ENCODE measurements at regions not wholly inside any gene's neighbourhood (a gene's known extent, or its start where the extent isn't known, plus 50 kb on each side); places are given as distances from the start of the nearest gene placed in this dataset.

DNA sequence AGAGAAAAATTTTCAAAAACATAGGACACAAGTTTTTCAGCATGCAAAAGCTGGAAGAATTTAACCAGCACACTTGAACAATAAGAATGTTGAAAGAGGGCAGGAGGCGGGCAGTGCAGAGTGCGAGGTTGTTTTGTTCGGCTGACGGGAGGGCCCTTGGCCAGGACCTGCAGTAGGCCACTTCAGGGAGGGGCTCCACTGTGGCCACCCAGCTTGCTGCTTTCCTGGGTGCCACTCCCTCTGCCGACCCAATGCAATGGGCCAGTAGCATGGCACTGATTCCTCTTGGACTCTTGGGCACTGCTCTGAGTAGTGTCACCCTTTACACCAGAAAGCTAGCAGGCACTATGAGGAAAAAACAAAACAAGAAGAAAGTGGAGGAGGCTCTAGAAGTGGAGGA, 92.9 kb downstream of the SNRPE start:
- Histone ChIP-seq H3K27me3 (ENCODE audit: control insufficient read depth in 3 of 3, insufficient read depth in 3 of 3, low read length in 3 of 3) (no peaks in the 10 kb centered on the region), H3K27ac (ENCODE audit: low read depth, low read length) (no peak overlapping the region), H3K9ac (ENCODE audit: low read depth in 1 of 3, low read length in 3 of 3) (no peak overlapping the region), H3K9me3 (ENCODE audit: control insufficient read depth in 3 of 3, low read length in 3 of 3) (no peaks in the 10 kb centered on the region), H3K36me3 (ENCODE audit: control insufficient read depth in 3 of 3, insufficient read depth in 3 of 3, low read length in 3 of 3) (no peaks in the 10 kb centered on the region), H3K4me3 (ENCODE audit: low read length in 3 of 3) (no peak overlapping the region), H3K4me1 (ENCODE audit: control insufficient read depth in 3 of 3, insufficient read depth in 3 of 3, low read length in 3 of 3) (no peaks in the 10 kb centered on the region)

DNA sequence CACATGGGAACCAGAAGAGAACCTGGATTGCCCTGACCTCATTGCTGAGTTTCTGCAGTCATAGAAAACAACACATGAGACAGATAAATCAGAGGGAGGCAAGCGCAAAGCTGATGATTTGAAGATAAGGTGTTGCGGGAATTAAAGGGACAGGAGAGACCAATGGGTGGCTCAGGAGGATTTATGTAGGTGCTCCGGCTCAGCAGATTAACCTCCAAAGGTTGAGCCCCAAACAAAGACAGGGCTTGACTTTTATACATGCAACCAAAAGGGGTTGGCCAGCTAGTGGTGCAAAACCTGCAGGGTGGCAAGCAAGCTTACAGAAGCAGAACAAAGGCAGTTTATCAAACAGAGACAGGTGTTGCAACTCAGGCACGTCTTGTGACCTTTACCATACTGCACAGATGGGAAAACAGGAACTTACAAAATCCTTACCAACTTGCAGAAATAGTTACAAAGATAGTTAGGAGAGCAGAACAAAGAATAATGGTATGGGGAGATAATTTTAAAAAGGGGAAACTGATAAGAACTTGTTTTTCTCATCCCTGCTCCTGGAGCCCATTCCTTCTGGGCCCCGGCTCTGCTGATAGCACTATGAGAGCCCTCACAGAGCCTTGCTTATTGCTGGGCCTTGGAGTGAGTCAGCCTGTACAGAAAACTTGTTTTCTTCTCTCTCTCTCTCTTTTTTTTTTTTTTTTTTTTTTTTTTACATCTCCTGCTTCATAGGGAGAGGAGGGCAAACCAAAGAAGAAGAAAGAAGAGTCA, 93.6 kb downstream of the SNRPE start:
- no peak overlapping the region for H3K27ac ChIP-seq (ENCODE audit: low read depth, low read length)
- H3K9me3 ChIP-seq (ENCODE audit: control insufficient read depth in 3 of 3, low read length in 3 of 3): no peaks in the 10 kb centered on the region
- no peak overlapping the region for H3K4me3 ChIP-seq (ENCODE audit: low read length in 3 of 3)
- H3K36me3 ChIP-seq (ENCODE audit: control insufficient read depth in 3 of 3, insufficient read depth in 3 of 3, low read length in 3 of 3): no peaks in the 10 kb centered on the region
- H3K9ac ChIP-seq (ENCODE audit: low read depth in 1 of 3, low read length in 3 of 3): no peak overlapping the region
- no peaks in the 10 kb centered on the region for H3K4me1 ChIP-seq (ENCODE audit: control insufficient read depth in 3 of 3, insufficient read depth in 3 of 3, low read length in 3 of 3)
- no peaks in the 10 kb centered on the region for H3K27me3 ChIP-seq (ENCODE audit: control insufficient read depth in 3 of 3, insufficient read depth in 3 of 3, low read length in 3 of 3)

GRCh38 chr1:203968761-203969160, 104.2 kb upstream of the SOX13 start:
- H3K36me3 ChIP-seq (ENCODE audit: control insufficient read depth in 3 of 3, insufficient read depth in 3 of 3, low read length in 3 of 3): no peaks in the 10 kb centered on the region
- H3K9me3 ChIP-seq (ENCODE audit: control insufficient read depth in 3 of 3, low read length in 3 of 3): peaks cover 0 to 3% (median 0%) of the 10 kb centered on the region in 3 donors
- H3K4me3 ChIP-seq (ENCODE audit: low read length in 3 of 3): no peak overlapping the region
- no peak overlapping the region for H3K9ac ChIP-seq (ENCODE audit: low read depth in 1 of 3, low read length in 3 of 3)
- no peaks in the 10 kb centered on the region for H3K4me1 ChIP-seq (ENCODE audit: control insufficient read depth in 3 of 3, insufficient read depth in 3 of 3, low read length in 3 of 3)
- H3K27ac ChIP-seq (ENCODE audit: low read depth, low read length): no peak overlapping the region
- H3K27me3 ChIP-seq (ENCODE audit: control insufficient read depth in 3 of 3, insufficient read depth in 3 of 3, low read length in 3 of 3): no peaks in the 10 kb centered on the region

DNA sequence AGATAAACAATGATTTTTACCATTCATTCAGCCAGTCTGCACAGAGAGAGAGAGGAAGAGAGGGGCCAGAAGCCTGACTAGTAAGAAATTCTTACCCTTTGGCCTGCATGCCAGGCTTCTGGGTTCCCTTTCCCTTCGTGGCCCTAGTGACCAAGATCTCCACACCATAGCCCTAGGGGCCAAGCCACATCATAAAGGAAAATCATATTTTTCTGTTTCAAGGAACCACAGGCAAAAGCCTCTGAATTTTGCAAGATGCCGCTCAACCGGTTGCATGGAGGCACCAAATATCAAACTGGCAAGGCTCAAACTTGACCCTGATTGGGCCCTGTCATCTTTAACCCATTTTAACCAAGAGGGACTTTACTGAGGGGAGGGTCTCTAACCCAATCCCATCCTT, 103.1 kb upstream of the SOX13 start:
- H3K4me1 ChIP-seq (ENCODE audit: control insufficient read depth in 3 of 3, insufficient read depth in 3 of 3, low read length in 3 of 3): no peaks in the 10 kb centered on the region
- H3K9ac ChIP-seq (ENCODE audit: low read depth in 1 of 3, low read length in 3 of 3): no peak overlapping the region
- H3K9me3 ChIP-seq (ENCODE audit: control insufficient read depth in 3 of 3, low read length in 3 of 3): peaks cover 0 to 3% (median 0%) of the 10 kb centered on the region in 3 donors
- H3K27ac ChIP-seq (ENCODE audit: low read depth, low read length): no peak overlapping the region
- H3K4me3 ChIP-seq (ENCODE audit: low read length in 3 of 3): no peak overlapping the region
- no peaks in the 10 kb centered on the region for H3K36me3 ChIP-seq (ENCODE audit: control insufficient read depth in 3 of 3, insufficient read depth in 3 of 3, low read length in 3 of 3)
- no peaks in the 10 kb centered on the region for H3K27me3 ChIP-seq (ENCODE audit: control insufficient read depth in 3 of 3, insufficient read depth in 3 of 3, low read length in 3 of 3)

DNA sequence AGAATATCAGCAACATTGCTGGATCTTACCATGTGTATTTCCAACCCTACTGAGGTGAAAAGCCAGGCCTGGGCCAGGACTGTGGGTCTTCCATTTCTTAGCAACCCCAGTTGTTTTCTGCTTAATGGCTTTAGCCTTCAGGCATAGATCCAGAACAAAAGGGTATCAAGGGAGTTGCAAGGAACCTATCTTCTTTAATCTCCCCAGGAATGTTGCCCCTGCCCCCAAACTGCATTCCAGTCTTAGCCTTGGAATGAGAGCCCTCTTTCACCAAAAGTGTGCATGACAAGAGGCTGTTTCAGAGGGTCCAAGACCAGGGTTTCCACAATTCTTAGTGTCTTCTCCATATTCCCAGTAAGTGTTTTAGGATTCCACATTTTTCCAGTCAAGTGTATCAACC, 87.9 kb upstream of the SOX13 start:
- Histone ChIP-seq H3K9me3 (ENCODE audit: control insufficient read depth in 3 of 3, low read length in 3 of 3) (no peaks in the 10 kb centered on the region), H3K4me3 (ENCODE audit: low read length in 3 of 3) (no peak overlapping the region), H3K27ac (ENCODE audit: low read depth, low read length) (no peak overlapping the region), H3K4me1 (ENCODE audit: control insufficient read depth in 3 of 3, insufficient read depth in 3 of 3, low read length in 3 of 3) (no peaks in the 10 kb centered on the region), H3K9ac (ENCODE audit: low read depth in 1 of 3, low read length in 3 of 3) (no peak overlapping the region), H3K36me3 (ENCODE audit: control insufficient read depth in 3 of 3, insufficient read depth in 3 of 3, low read length in 3 of 3) (no peaks in the 10 kb centered on the region), H3K27me3 (ENCODE audit: control insufficient read depth in 3 of 3, insufficient read depth in 3 of 3, low read length in 3 of 3) (no peaks in the 10 kb centered on the region)

DNA sequence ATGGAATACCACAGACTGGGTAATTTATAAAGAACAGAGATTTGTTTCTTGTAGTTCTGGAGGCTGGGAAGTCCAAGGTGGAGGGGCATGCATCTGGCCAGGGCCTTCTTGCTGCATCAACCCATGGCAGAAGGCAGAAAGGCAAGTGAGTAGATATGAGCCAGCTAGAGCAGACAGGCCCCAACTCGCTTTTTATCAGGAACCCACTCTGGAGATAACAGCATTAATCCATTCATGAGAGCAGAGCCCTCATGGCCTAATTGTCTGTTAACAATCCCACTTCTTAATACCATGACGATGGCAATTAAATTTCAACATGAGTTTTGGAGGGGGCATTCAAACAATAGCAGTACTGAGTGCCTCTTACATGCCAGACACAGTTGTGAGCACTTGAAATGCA, 87.2 kb upstream of the SOX13 start:
- Histone ChIP-seq H3K36me3 (ENCODE audit: control insufficient read depth in 3 of 3, insufficient read depth in 3 of 3, low read length in 3 of 3) (no peaks in the 10 kb centered on the region), H3K4me3 (ENCODE audit: low read length in 3 of 3) (no peak overlapping the region), H3K27me3 (ENCODE audit: control insufficient read depth in 3 of 3, insufficient read depth in 3 of 3, low read length in 3 of 3) (no peaks in the 10 kb centered on the region), H3K9me3 (ENCODE audit: control insufficient read depth in 3 of 3, low read length in 3 of 3) (no peaks in the 10 kb centered on the region), H3K4me1 (ENCODE audit: control insufficient read depth in 3 of 3, insufficient read depth in 3 of 3, low read length in 3 of 3) (no peaks in the 10 kb centered on the region), H3K27ac (ENCODE audit: low read depth, low read length) (no peak overlapping the region), H3K9ac (ENCODE audit: low read depth in 1 of 3, low read length in 3 of 3) (no peak overlapping the region)

- no peaks in the 10 kb centered on the region for H3K27me3 ChIP-seq (ENCODE audit: control insufficient read depth in 3 of 3, insufficient read depth in 3 of 3, low read length in 3 of 3)
- H3K27ac ChIP-seq (ENCODE audit: low read depth, low read length): no peak overlapping the region
- no peaks in the 10 kb centered on the region for H3K4me1 ChIP-seq (ENCODE audit: control insufficient read depth in 3 of 3, insufficient read depth in 3 of 3, low read length in 3 of 3)
- H3K4me3 ChIP-seq (ENCODE audit: low read length in 3 of 3): no peak overlapping the region
- H3K9me3 ChIP-seq (ENCODE audit: control insufficient read depth in 3 of 3, low read length in 3 of 3): no peaks in the 10 kb centered on the region
- H3K9ac ChIP-seq (ENCODE audit: low read depth in 1 of 3, low read length in 3 of 3): no peak overlapping the region
- H3K36me3 ChIP-seq (ENCODE audit: control insufficient read depth in 3 of 3, insufficient read depth in 3 of 3, low read length in 3 of 3): no peaks in the 10 kb centered on the region
Observed at GRCh38 chr1:203986887-203987461, 85.9 kb upstream of the SOX13 start.

DNA sequence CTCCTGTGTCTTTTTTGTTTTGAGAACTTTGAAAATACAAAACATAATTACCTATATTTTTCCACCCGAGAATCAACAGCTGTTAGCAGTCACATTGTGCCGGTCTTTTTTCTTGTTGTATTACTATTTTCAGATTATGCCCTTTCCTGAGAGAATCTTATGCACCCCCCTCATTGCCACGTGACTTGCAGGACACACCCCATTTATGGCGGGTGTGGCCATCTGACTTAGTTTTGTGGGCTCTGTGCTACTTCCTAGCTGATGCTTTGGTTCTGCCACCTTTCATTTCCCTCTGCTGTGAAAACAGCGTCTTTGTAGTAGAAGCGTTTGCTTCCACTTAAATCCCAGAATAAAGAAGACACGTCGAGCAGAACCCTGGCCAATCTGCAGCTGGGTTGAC, 82.8 kb upstream of the SOX13 start:
- H3K9ac ChIP-seq (ENCODE audit: low read depth in 1 of 3, low read length in 3 of 3): no peak overlapping the region
- H3K27ac ChIP-seq (ENCODE audit: low read depth, low read length): no peak overlapping the region
- no peak overlapping the region for H3K4me3 ChIP-seq (ENCODE audit: low read length in 3 of 3)
- H3K9me3 ChIP-seq (ENCODE audit: control insufficient read depth in 3 of 3, low read length in 3 of 3): no peaks in the 10 kb centered on the region
- peaks cover 0 to 4% (median 0%) of the 10 kb centered on the region in 3 donors for H3K4me1 ChIP-seq (ENCODE audit: control insufficient read depth in 3 of 3, insufficient read depth in 3 of 3, low read length in 3 of 3)
- H3K27me3 ChIP-seq (ENCODE audit: control insufficient read depth in 3 of 3, insufficient read depth in 3 of 3, low read length in 3 of 3): no peaks in the 10 kb centered on the region
- H3K36me3 ChIP-seq (ENCODE audit: control insufficient read depth in 3 of 3, insufficient read depth in 3 of 3, low read length in 3 of 3): no peaks in the 10 kb centered on the region

GRCh38 chr1:203992440-203992839, 80.5 kb upstream of the SOX13 start:
- peaks cover 0 to 3% (median 0%) of the 10 kb centered on the region in 3 donors for H3K27me3 ChIP-seq (ENCODE audit: control insufficient read depth in 3 of 3, insufficient read depth in 3 of 3, low read length in 3 of 3)
- H3K4me1 ChIP-seq (ENCODE audit: control insufficient read depth in 3 of 3, insufficient read depth in 3 of 3, low read length in 3 of 3): peaks cover 8% of the 10 kb centered on the region in 3 donors
- H3K9ac ChIP-seq (ENCODE audit: low read depth in 1 of 3, low read length in 3 of 3): no peak overlapping the region
- no peak overlapping the region for H3K4me3 ChIP-seq (ENCODE audit: low read length in 3 of 3)
- H3K36me3 ChIP-seq (ENCODE audit: control insufficient read depth in 3 of 3, insufficient read depth in 3 of 3, low read length in 3 of 3): no peaks in the 10 kb centered on the region
- H3K9me3 ChIP-seq (ENCODE audit: control insufficient read depth in 3 of 3, low read length in 3 of 3): no peaks in the 10 kb centered on the region
- no peak overlapping the region for H3K27ac ChIP-seq (ENCODE audit: low read depth, low read length)

GRCh38 chr1:203993256-203993655, 79.7 kb upstream of the SOX13 start:
- Histone ChIP-seq H3K9me3 (ENCODE audit: control insufficient read depth in 3 of 3, low read length in 3 of 3) (no peaks in the 10 kb centered on the region), H3K4me3 (ENCODE audit: low read length in 3 of 3) (no peak overlapping the region), H3K27me3 (ENCODE audit: control insufficient read depth in 3 of 3, insufficient read depth in 3 of 3, low read length in 3 of 3) (peaks cover 0 to 3% (median 0%) of the 10 kb centered on the region in 3 donors), H3K4me1 (ENCODE audit: control insufficient read depth in 3 of 3, insufficient read depth in 3 of 3, low read length in 3 of 3) (peaks cover 8% of the 10 kb centered on the region in 3 donors), H3K27ac (ENCODE audit: low read depth, low read length) (no peak overlapping the region), H3K36me3 (ENCODE audit: control insufficient read depth in 3 of 3, insufficient read depth in 3 of 3, low read length in 3 of 3) (no peaks in the 10 kb centered on the region), H3K9ac (ENCODE audit: low read depth in 1 of 3, low read length in 3 of 3) (no peak overlapping the region)

Data from skeletal muscle tissue (tissue), 3 donors.